ENCODE measurements at regions not wholly inside any gene's neighbourhood (a gene's known extent, or its start where the extent isn't known, plus 50 kb on each side); places are given as distances from the start of the nearest gene placed in this dataset.

DNA sequence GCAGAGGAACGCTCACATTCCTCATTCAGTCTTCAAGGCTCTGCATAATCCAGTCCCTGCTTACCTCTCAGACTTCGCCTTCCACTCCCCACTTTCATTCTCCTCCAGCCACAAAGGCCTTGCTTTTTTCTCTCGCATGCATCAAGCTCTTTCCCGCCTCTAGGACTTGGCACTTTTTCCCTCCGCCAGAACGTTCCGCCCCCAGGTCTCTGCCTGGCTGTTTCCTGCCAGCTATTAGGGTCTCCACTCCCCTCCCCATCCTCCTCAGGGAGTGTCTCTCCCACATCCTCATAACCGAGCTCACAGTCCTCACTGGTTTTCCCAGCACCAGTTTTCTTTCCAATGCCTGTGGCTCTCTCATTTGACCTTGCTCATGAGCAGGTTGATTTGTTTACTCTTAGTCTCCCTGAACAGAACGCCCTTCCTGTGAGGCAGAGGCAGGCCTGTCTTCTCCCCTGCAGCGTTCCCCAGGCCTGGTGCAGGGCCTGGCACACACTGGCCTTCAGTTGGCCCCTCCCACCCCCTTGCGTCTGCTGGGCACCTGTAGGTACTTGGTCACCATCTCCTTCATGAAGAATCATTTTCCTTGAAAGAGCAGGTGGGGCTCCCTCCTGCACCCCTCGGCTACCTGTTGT lies 75.2 kb downstream of the RTL6 start:
- TF ChIP-seq GATA3 (IDR thresholded peaks at IDR 0.05; ENCODE audit: low read depth, low read length): no peak
- no peak for TF ChIP-seq GATA2 (IDR thresholded peaks at IDR 0.05; ENCODE audit: low read depth, low read length)

Data from SH-SY5Y (cell line).